ENCODE measurements at regions not wholly inside any gene's neighbourhood (a gene's known extent, or its start where the extent isn't known, plus 50 kb on each side); places are given as distances from the start of the nearest gene placed in this dataset.
"Not testable (repeated sequence)": the region's sequence is repeated elsewhere in the genome, so short reads cannot be mapped to it uniquely, and the experiment has no call there.

DNA sequence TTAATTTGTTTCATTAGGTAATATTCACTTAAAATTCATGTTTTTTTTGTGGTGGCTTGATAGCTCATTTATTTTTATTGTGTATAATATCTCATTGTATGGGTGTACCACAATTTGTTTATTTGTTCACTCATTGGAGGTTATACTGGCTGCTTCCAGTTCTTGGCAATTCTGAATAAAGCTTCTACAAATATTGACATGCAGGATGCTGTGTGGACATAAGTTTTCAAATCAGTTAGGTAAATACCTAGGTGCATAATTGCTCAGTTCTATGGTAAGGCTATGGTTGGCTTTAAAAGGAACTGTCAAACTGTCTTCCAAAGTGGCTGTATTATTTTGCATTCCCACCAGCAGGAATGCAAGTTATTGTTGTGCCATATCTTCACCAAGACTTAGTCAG, 504.5 kb upstream of the GALNTL6 start:
- DNase-seq: peak; percentile 19

DNA sequence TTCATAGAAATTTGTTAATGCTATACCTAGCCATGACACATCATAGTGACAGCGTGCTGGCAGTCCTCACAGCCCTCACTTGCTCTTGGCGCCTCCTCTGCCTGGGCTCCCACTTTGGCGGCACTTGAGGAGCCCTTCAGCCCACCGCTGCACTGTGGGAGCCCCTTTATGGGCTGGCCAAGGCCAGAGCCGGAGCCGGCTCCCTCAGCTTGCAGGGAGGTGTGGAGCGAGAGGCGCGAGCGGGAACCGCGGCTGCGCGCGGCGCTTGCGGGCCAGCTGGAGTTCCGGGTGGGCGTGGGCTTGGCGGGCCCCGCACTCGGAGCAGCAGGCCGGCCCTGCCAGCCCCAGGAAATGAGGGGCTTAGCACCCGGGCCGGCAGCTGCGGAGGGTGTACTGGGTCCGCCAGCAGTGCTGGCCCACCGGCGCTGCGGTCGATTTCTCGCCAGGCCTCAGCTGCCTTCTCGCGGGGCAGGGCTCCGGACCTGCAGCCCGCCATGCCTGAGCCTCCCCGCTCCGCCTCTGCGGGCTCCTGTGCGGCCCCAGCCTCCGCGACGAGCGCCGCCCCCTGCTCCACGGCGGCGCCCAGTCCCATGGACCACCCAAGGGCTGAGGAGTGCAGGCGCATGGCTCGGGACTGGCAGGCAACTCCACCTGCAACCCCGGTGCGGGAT, 515.0 kb upstream of the GALNTL6 start:
- not testable (repeated sequence) for DNase-seq

DNA sequence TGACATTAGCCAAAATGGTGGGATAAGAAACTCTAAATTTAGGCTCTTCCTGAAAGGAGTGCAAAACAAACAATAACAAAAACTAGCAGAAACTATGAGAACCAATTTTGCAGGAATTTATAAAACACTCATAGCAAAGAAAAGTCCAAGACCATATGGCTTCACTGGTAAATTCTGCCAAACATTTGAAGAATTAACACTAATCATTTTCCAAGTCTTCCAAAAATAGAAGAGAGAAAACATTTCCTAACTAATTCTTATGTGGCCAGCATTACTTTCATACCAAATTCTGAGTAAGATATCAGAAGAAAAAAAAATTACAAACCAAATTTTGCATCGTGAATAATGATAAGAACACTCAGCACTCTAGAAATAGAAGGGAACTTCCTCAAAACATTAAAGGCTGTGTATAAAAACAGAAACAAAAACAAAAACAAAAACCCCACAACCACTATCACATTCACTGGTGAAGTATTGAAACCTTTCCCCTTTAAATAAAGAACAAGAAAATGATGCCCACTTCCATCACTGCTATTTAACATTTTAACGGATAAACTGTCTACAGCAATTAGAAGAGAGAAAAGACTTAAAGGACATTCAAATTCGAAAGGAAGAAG, 524.3 kb upstream of the GALNTL6 start:
- DNase-seq: no peak

DNA sequence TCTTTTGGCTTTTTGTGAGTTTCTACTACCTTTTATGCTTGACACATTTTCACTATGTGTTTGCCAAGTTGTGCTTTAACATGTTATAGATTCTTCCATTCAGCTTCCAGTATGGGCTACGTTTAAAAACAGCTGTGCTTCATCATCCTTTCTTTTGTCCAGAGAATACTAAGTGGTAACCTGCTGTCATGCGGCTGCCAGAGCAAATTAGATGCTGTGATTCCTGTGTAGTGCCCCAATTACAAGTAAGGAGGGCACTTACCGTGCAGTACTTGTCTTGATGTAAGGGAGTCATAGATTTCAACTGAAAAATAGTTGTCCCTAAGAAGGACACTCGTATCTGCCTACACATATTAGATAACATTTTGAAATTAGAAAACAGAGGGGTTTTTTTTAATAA, 531.8 kb upstream of the GALNTL6 start:
- DNase-seq: no peak

DNA sequence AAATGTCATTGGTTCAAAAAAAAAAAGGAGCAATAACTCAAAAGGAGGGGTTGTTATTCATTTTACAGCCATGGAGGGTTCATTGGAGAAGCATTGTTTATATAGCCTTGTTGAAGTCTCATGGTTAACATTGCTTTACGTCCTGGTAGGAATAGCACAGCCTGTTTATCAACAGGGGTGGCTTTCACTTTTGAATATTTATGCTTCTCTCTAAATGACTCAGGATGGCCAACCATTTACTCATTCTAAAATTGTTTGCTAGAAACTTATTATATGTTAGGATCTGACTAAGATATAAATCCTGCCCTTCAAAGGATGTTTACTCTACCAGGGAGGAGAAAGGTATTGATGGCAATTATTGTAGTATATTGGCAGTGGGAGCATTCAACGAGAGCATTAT, 534.1 kb upstream of the GALNTL6 start:
- DNase-seq: no peak

DNA sequence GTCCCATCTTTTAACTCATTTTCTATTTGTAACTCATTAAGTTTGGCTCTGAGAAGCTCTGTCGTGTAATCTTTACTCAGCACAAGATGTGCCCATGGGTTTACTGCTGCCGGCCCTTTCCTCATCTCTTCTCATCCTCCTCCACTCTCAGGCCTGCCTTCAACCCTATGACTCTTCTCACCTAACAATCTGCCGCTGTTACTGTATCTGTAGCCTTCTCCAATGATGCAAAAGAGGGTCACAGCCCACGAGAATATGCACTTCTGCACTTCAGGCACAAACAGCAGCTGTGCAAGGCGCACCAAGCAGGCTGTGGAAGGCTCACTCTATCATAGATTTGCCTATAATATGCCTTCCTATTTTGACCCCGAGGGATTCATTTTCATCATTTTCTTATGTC, 546.5 kb upstream of the GALNTL6 start:
- DNase-seq: no peak

DNA sequence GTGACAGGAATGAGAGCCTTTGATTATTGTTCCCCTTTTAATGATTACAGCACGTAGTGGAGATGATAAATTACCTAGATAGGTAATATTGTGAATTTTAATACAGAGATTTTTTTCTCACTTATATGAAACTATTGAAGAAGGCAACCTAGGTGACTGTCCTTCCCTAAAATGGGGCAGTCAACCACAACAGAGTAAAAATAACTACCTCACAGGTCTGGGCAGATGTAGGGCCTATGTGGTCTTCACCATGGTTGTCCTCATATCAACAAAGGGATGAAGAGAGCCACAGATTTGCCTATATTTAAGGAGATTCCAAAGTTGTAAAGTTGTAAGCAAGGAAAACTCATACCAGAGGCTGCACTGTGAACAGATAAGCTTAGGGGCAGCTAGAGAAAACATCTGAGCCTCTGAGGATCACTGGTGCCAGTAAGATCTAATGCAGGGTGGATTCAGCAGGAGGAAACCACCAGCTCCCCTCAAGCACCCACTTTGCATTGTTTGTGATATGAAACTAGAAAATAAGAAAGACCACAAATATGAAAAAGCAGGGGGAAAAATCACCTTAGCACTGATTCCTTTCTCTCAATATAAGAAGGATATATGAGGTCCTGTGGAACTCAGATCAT, 547.9 kb upstream of the GALNTL6 start:
- DNase-seq: no peak

DNA sequence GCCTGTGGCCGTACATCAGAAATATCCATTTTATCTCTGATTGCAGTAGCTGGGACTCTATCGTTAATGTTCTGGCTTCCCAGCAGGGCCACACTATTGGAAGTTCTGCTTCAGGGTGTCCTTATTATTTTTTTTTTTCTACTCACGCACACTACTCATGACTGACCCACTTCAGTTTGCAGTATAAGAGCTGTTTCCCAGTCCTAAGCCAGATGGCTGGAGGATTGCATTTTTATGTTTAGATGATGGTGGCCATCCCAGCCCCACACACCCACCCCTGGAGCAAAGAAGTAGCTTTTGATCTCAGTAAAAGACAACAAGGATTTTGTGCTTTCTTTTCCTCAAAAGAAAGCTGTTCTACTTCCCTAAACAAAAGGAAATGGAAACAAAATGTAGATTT, 557.0 kb upstream of the GALNTL6 start:
- no peak for DNase-seq

DNA sequence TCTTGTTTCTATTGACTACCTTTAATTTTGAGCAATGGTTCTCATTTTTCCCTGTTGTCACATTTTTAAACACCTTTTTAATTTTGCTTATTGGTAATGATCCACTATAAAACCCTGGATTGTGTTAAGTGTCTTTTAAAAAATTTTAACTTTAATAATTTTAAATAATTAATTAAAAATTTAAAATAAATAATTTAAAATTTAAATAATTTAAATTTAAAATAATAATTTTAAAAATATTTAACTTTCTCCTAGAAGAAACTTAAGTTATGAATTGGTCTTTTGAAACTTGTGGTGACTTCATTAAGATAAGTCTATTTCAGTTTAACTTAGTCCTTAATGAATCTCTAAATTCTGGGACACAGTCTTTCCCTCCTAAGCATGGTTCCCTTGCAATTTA, 566.3 kb upstream of the GALNTL6 start:
- DNase-seq: no peak

DNA sequence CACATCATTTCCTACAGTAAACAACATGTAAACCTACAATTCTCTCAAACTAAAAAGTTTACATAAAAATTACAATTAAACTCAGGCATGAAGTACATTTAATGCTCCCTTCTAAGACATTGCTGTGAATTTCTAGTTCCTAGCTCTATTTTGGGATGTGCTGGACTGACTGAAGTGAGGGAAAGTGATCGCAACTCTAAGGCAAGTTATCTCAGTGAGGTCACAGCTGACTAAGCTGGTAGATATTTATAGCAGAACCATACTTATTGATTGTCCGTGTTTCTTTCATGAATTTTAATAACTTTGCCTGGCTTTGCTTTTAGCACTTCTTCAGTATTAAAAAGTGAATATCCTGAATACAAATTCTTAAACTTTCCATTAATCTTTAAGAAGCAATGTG, 570.4 kb upstream of the GALNTL6 start:
- DNase-seq: no peak

DNA sequence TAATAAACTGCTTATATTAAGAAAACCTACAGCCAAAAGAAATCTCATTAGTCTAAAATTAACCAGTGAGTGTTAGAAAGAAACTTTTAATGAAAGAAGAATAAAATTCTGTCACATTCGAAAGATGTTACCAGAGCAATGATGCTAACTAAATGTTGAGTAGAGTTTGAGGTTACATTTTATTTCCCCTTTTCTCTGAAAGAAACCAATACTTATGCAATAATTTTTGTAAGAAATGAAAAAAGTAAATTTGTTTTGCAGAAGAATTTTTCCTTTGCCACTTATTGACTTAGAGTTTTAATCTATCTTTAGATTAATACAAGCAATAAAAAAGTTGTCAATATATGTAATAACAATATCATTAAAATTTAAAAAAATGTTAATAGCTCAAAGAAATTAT, 574.0 kb upstream of the GALNTL6 start:
- DNase-seq: no peak

DNA sequence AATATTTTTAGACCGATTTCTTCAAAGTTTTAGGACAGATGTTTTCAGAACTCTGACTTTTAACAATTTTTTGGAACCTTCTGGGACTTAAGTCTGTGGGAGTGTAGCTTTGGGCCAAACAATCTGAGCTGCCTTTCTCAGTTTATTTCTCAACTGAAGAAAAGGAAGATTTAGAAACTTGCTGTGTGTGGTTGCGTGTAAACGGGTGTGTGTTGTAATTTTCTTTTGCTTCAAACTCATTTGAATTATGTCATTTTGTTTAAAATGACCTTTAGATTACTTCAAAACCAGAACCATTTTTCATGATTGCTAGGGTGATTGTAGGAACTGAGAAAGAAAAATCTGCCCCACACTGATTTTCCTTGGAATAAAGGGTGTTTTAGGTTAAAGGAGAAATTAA, 577.7 kb upstream of the GALNTL6 start:
- no peak for DNase-seq

DNA sequence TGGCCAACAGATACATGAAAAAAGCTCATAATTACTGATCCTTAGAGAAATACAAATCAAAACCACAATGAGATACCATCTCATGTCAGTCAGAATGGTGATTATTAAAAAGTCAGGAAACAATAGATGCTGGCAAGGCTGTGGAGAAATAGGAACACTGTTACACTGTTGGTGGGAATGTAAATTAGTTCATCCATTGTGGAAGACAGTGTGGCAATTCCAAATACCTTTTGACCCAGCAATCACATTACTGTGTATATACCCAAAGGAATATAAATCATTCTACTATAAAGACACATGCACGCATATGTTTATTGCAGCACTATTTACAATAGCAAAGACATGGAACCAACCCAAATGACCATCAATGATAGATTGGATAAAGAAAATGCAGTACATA, 583.9 kb upstream of the GALNTL6 start:
- not testable (repeated sequence) for DNase-seq

DNA sequence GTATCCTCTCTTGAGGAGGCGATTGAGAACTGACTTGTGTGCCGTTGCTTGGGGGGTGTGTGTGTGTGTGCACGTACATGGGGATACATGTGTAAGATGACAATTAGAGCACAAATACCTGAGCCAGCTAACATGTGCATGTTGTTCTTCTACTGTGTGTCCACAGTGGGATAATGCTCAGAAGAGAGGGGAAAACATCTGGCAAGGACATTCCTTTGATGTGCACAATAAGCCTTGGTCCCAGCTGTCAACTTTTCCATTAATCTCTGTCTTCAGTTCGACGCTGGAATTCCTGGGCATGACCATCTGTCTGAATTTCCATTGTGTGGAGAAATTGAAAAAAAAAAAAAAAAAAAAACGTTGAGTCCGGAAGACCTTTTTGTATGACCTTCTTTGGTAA, 592.0 kb upstream of the GALNTL6 start:
- DNase-seq: no peak

DNA sequence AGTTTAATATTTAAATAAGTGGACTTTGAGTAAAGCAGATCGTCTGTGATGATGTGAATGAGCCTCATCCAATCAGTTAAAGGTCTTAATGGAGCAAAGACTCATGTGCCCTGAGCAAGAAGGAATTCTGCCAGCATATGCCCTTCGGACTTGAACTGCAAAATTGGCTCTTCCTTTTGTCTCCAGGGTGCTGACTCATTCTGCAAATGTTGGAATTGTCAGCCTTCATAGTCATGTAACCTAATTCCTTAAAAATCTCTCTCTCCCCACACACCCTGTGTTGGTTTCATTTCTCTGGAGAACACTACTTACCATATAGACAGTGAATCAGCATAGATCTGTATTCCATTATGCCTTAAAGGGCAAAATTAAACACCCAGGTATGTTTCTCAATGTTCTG, 609.8 kb upstream of the GALNTL6 start:
- no peak for DNase-seq

DNA sequence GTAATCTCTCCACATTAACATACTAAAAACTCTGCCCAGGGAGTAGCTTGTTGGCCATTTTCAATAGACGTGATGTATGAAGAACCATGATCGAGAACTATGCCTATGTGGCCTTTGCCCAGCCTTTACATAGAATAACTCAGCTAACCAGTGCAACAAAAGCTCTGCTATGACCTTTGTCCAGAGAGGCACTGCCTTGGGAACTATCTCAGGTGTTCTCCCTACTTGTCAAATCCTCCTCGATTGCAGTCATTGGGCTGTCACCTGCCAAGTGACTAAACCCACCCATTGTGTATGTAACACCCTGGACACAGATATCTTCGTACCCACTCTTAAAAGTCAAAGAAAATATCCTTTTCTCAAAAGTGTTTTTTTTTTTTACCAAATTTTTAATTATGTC, 610.3 kb upstream of the GALNTL6 start:
- DNase-seq: no peak

DNA sequence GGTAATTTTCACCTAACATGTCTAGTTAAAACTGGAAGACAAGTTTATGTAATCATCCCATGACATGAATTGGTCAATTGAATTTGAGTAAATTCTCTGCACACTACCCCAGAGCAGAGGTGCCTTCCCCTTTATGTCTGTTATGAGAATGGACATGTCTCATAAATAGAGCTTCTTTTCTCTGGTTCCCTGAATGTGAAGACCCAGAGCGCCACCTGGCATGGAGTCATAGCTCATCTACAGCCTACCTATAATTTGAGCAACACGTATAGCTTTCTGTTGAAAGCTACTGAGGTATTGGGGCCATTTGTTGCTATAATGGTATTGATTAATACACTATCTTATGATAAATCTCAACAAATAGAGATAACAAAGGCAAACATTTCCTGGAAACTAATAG, 626.5 kb upstream of the GALNTL6 start:
- no peak for DNase-seq

DNA sequence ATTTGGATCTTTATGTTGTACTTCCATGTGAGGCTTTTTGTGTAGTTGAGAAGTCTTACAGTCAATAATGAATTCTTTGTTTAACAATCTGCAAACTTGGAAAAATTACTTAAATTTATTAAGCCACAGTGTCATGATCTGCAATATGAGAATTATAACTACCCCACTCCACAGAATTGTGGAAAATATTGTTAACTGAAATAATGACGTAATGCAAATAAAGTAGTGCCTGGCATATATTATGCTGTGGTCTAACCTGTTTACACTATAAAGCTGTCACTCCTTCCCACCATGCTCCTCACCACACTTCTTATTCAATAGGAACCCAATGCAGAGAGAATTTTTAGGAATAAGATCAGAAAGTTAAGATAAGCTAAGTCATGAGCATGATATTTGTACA, 632.1 kb upstream of the GALNTL6 start:
- DNase-seq: no peak

DNA sequence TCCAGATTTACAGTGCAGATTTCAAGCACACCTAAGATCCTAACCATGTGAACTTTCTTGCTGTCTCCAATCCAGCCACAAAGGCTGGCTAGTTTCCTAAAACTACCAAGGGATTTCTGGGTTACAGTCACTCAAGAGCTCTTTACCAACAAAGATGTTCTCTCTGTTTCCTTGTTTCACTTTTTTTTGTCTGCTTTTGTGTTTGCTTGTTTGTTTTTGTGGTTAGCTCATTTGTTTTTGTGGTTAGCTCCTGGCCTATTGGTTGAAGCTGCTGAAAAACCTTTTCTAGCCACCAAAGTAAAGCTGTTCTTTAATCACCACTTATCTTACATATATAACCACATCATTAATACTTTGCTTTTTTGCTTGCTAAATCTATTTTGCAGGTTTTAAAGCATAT, 642.5 kb upstream of the GALNTL6 start:
- no peak for DNase-seq

DNA sequence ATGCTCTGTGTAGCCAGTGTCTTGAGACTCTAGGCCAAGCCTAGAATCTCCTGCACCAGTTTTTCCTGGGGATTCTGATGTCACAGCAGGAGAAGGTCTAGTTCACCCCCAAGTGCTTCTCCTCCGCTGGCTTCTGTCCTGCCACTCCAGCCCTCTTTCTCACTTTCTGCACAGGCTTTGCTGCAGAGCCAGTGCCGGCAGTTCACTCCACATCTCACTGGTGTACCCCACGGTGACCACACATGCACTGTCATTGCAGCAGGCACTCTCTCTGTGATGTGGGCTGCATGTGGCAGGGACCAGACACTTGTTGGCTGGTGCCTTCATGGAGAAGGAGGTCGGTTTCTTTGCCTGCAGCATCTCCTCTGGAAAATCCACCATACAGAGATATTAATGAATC, 643.8 kb upstream of the GALNTL6 start:
- no peak for DNase-seq

DNA sequence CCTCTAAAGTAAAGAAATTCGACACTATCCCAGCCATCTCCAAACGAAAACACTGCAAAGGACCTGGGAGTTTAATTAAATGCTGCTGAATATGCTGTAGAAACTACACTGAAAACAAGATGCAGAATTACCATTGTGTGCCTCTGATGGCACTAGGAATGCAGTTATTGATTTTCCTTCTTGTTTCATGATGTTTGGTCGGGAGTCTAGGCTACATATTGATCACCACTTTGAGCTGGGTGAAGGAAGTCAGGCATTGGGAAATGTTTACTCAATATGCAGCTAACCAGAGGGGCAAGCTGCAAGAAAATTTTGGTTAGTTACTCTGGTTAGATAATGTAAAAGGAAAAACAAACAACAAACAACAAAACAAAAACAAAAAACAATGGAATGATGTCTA, 650.7 kb upstream of the GALNTL6 start:
- no peak for DNase-seq

DNA sequence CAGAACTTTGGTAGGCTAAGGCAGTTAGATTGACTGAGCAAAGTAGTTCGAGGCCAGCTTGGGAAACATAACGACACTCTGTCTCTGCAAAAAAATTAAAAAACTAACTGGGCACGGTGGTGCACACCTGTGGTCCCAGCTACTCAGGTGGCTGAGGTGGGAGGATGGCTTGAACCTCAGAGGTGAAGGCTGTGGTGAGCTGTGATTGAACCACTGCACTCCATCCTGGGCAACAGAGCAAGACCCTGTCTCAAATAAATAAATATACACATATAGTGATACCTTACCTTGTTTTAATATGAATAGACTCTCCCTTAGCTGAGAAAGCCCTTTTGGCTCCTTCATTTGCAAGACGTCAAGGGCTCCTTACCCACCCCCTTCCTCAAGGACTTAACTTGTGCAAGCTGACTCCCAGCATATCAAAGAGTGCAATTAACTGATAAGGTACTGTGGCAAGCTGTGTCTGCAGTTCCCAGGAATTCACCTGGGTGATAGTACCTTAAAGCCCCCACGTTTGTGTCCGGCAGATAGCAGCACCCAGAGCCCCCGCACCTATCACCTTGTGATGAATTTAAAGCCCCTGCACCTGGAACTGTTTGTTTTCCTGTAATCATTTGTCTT, 655.6 kb upstream of the GALNTL6 start:
- DNase-seq: no peak

DNA sequence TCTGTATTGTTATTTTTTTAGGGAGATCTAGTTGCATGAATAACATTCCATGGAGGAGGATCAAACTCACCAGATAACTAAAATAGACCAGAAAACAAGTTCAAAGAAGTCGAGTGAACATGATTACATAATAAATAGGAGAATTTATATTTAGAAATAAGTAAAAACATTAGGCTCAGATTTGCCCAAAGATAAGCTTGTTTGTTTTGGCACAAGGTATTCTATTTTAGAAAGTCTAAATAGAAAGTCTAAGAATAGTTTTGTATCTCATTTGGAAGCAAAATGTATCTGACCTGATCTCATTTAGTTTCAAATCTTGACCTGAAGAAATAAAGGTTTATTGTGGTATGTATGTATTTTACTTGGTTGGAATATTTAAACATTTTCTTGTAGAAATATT, 670.6 kb upstream of the GALNTL6 start:
- no peak for DNase-seq

DNA sequence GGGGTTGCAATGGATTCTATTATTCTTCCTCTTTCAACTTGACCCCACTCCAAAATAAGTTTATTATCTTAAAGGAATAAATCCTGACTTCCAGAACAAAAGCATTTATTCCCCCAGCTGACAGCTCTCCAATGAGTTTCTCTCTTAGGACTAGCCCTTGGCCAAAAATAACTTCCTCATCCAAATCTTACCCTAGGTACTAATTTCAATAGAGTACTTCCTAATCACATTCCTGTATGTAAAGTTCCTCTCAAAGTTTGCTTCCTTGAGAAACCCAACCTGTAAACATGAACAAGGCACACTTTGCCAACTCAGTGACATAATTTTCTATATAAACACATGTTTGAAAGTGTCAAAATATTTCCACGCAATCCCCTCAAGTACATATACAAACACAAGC, 671.2 kb upstream of the GALNTL6 start:
- DNase-seq: no peak

Data from SHP77 treated with DMSO at 0.1 percent for 48 hours (cell line).